HEK293T (cell line): ENCODE measurements at regions not wholly inside any gene's neighbourhood (a gene's known extent, or its start where the extent isn't known, plus 50 kb on each side); places are given as distances from the start of the nearest gene placed in this dataset.

Source experiments
- ARNT ChIP-seq: fragments of 450-650 bp; IDR thresholded peaks from 2 replicates; pipeline ENCODE4 v1.6.1; 2017; ENCODE audit warnings: mild to moderate bottlenecking
- BHLHE40 ChIP-seq: fragments of 450-650 bp; IDR thresholded peaks from 2 replicates; pipeline ENCODE4 v1.6.1; 2016; ENCODE audit warnings: mild to moderate bottlenecking, moderate library complexity, borderline replicate concordance
- FOXA1 ChIP-seq: fragments of 450-650 bp; IDR thresholded peaks from 2 replicates; pipeline ENCODE4 v1.6.1; 2016; ENCODE audit warnings: mild to moderate bottlenecking
- FOXM1 ChIP-seq: fragments of 450-650 bp; IDR thresholded peaks from 2 replicates; pipeline ENCODE4 v1.6.1; 2017; ENCODE audit warnings: mild to moderate bottlenecking, borderline replicate concordance
- SP1 ChIP-seq: fragments of 450-650 bp; IDR thresholded peaks from 2 replicates; pipeline ENCODE4 v1.6.1; 2017

- TF ChIP-seq FOXM1: no peak
- no peak for TF ChIP-seq SP1
- no peak for TF ChIP-seq BHLHE40
- no peak for TF ChIP-seq FOXA1
- TF ChIP-seq ARNT: no peak
Measured at GRCh38 chr14:87494010-87494409, 499.0 kb downstream of the GALC start.
